ENCODE measurements at regions not wholly inside any gene's neighbourhood (a gene's known extent, or its start where the extent isn't known, plus 50 kb on each side); places are given as distances from the start of the nearest gene placed in this dataset.

- H3K4me1 ChIP-seq (ENCODE audit: control insufficient read depth in 1 of 2, insufficient read depth in 2 of 2, low read length in 2 of 2), result peaks cover 3 to 5% of the 10 kb centered on the region in 2 donors
- no peak overlapping the region for H3K4me3 ChIP-seq (ENCODE audit: low read length in 2 of 2)
- no peak overlapping the region for H3K27ac ChIP-seq (ENCODE audit: low read depth in 1 of 2, low read length in 2 of 2)
- ATAC-seq (ENCODE audit: low FRiP score), result no peak
- H3K9me3 ChIP-seq (ENCODE audit: control insufficient read depth, low read length), result no peaks in the 10 kb centered on the region
- 87 to 88% methylated on average over 1 of the region's 1 CpG for WGBS, 2 donors
- H3K27me3 ChIP-seq (ENCODE audit: control insufficient read depth in 1 of 2, insufficient read depth in 2 of 2, low read length in 1 of 2), result no peaks in the 10 kb centered on the region
- intact Hi-C loops (cut with DNase I), result no loop called here
- DNase-seq, result no peak
- H3K36me3 ChIP-seq (ENCODE audit: control insufficient read depth in 1 of 2, insufficient read depth in 2 of 2, low read length in 1 of 2), result no peaks in the 10 kb centered on the region
These were observed 144.2 kb upstream of the PCDH18 start for GRCh38 chr4:137676357-137676998.

GRCh38 chr4:137674066-137674465 is 141.8 kb upstream of the PCDH18 start:
- Histone ChIP-seq H3K27me3 (ENCODE audit: control insufficient read depth in 1 of 2, insufficient read depth in 2 of 2, low read length in 1 of 2) (no peaks in the 10 kb centered on the region), H3K27ac (ENCODE audit: low read depth in 1 of 2, low read length in 2 of 2) (no peak overlapping the region), H3K36me3 (ENCODE audit: control insufficient read depth in 1 of 2, insufficient read depth in 2 of 2, low read length in 1 of 2) (no peaks in the 10 kb centered on the region), H3K4me1 (ENCODE audit: control insufficient read depth in 1 of 2, insufficient read depth in 2 of 2, low read length in 2 of 2) (no peaks in the 10 kb centered on the region), H3K4me3 (ENCODE audit: low read length in 2 of 2) (no peak overlapping the region), H3K9me3 (ENCODE audit: control insufficient read depth, low read length) (no peaks in the 10 kb centered on the region)
- no peak for DNase-seq
- intact Hi-C loops (cut with DNase I), result no loop called here
- 91 to 96% methylated on average over 2 of the region's 2 CpGs for WGBS, 2 donors
- ATAC-seq (ENCODE audit: low FRiP score), result no peak

GRCh38 chr4:137668885-137669545 is 136.7 kb upstream of the PCDH18 start:
- intact Hi-C loops (cut with DNase I), result no loop called here
- no peak for ATAC-seq (ENCODE audit: low FRiP score)
- H3K27ac ChIP-seq (ENCODE audit: low read depth in 1 of 2, low read length in 2 of 2), result no peak overlapping the region
- H3K27me3 ChIP-seq (ENCODE audit: control insufficient read depth in 1 of 2, insufficient read depth in 2 of 2, low read length in 1 of 2), result no peaks in the 10 kb centered on the region
- no peak for DNase-seq
- no peaks in the 10 kb centered on the region for H3K9me3 ChIP-seq (ENCODE audit: control insufficient read depth, low read length)
- H3K36me3 ChIP-seq (ENCODE audit: control insufficient read depth in 1 of 2, insufficient read depth in 2 of 2, low read length in 1 of 2), result no peaks in the 10 kb centered on the region
- no peak overlapping the region for H3K4me3 ChIP-seq (ENCODE audit: low read length in 2 of 2)
- H3K4me1 ChIP-seq (ENCODE audit: control insufficient read depth in 1 of 2, insufficient read depth in 2 of 2, low read length in 2 of 2), result peaks cover under 1 to 1% of the 10 kb centered on the region in 2 donors

GRCh38 chr4:137664416-137664815 is 132.1 kb upstream of the PCDH18 start:
- H3K9me3 ChIP-seq (ENCODE audit: control insufficient read depth, low read length), result peaks cover 2% of the 10 kb centered on the region
- no peaks in the 10 kb centered on the region for H3K27me3 ChIP-seq (ENCODE audit: control insufficient read depth in 1 of 2, insufficient read depth in 2 of 2, low read length in 1 of 2)
- ATAC-seq (ENCODE audit: low FRiP score) (no peak), DNase-seq (no peak)
- WGBS, 2 donors, result 43 to 44% methylated on average over 2 of the region's 2 CpGs
- no peak overlapping the region for H3K4me3 ChIP-seq (ENCODE audit: low read length in 2 of 2)
- H3K36me3 ChIP-seq (ENCODE audit: control insufficient read depth in 1 of 2, insufficient read depth in 2 of 2, low read length in 1 of 2), result no peaks in the 10 kb centered on the region
- peak overlapping the region in 1 of 2 donors; percentile 67 for H3K27ac ChIP-seq (ENCODE audit: low read depth in 1 of 2, low read length in 2 of 2)
- intact Hi-C loops (cut with DNase I), result no loop called here
- H3K4me1 ChIP-seq (ENCODE audit: control insufficient read depth in 1 of 2, insufficient read depth in 2 of 2, low read length in 2 of 2), result peaks cover 3 to 5% of the 10 kb centered on the region in 2 donors

- Histone ChIP-seq H3K27ac (ENCODE audit: low read depth in 1 of 2, low read length in 2 of 2) (peak overlapping the region in 1 of 2 donors; percentile 67), H3K4me3 (ENCODE audit: low read length in 2 of 2) (no peak overlapping the region), H3K4me1 (ENCODE audit: control insufficient read depth in 1 of 2, insufficient read depth in 2 of 2, low read length in 2 of 2) (peaks cover 3 to 5% of the 10 kb centered on the region in 2 donors), H3K36me3 (ENCODE audit: control insufficient read depth in 1 of 2, insufficient read depth in 2 of 2, low read length in 1 of 2) (no peaks in the 10 kb centered on the region), H3K9me3 (ENCODE audit: control insufficient read depth, low read length) (peaks cover 2% of the 10 kb centered on the region), H3K27me3 (ENCODE audit: control insufficient read depth in 1 of 2, insufficient read depth in 2 of 2, low read length in 1 of 2) (no peaks in the 10 kb centered on the region)
- DNase-seq (no peak), ATAC-seq (ENCODE audit: low FRiP score) (no peak)
- 0 to 3% methylated on average over 1 of the region's 1 CpG for WGBS, 2 donors
- intact Hi-C loops (cut with DNase I), result no loop called here
These were observed 131.7 kb upstream of the PCDH18 start for GRCh38 chr4:137664046-137664387.

- Histone ChIP-seq H3K4me1 (ENCODE audit: control insufficient read depth in 1 of 2, insufficient read depth in 2 of 2, low read length in 2 of 2) (peaks cover 3 to 5% of the 10 kb centered on the region in 2 donors), H3K36me3 (ENCODE audit: control insufficient read depth in 1 of 2, insufficient read depth in 2 of 2, low read length in 1 of 2) (no peaks in the 10 kb centered on the region), H3K4me3 (ENCODE audit: low read length in 2 of 2) (no peak overlapping the region), H3K9me3 (ENCODE audit: control insufficient read depth, low read length) (peaks cover 2% of the 10 kb centered on the region), H3K27ac (ENCODE audit: low read depth in 1 of 2, low read length in 2 of 2) (no peak overlapping the region), H3K27me3 (ENCODE audit: control insufficient read depth in 1 of 2, insufficient read depth in 2 of 2, low read length in 1 of 2) (no peaks in the 10 kb centered on the region)
- ATAC-seq (ENCODE audit: low FRiP score) (no peak), DNase-seq (no peak)
- WGBS, 2 donors, result 59% methylated on average over 5 of the region's 5 CpGs
- intact Hi-C loops (cut with DNase I), result no loop called here
These were observed 131.2 kb upstream of the PCDH18 start for GRCh38 chr4:137663251-137664045.

GRCh38 chr4:137661693-137662092 is 129.4 kb upstream of the PCDH18 start:
- ATAC-seq (ENCODE audit: low FRiP score) (no peak), DNase-seq (no peak)
- intact Hi-C loops (cut with DNase I), result loop anchor here in 1 of 2 donors (2.0 kb wide), 1 partner anchor 77 kb away; no protein-coding TSS in a partner anchor
- Histone ChIP-seq H3K36me3 (ENCODE audit: control insufficient read depth in 1 of 2, insufficient read depth in 2 of 2, low read length in 1 of 2) (no peaks in the 10 kb centered on the region), H3K4me1 (ENCODE audit: control insufficient read depth in 1 of 2, insufficient read depth in 2 of 2, low read length in 2 of 2) (peaks cover 3 to 5% of the 10 kb centered on the region in 2 donors), H3K27ac (ENCODE audit: low read depth in 1 of 2, low read length in 2 of 2) (no peak overlapping the region), H3K27me3 (ENCODE audit: control insufficient read depth in 1 of 2, insufficient read depth in 2 of 2, low read length in 1 of 2) (no peaks in the 10 kb centered on the region), H3K9me3 (ENCODE audit: control insufficient read depth, low read length) (peaks cover 2% of the 10 kb centered on the region), H3K4me3 (ENCODE audit: low read length in 2 of 2) (no peak overlapping the region)
- 89 to 90% methylated on average over 2 of the region's 2 CpGs for WGBS, 2 donors

- DNase-seq, result no peak
- Histone ChIP-seq H3K27me3 (ENCODE audit: control insufficient read depth in 1 of 2, insufficient read depth in 2 of 2, low read length in 1 of 2) (no peaks in the 10 kb centered on the region), H3K36me3 (ENCODE audit: control insufficient read depth in 1 of 2, insufficient read depth in 2 of 2, low read length in 1 of 2) (no peaks in the 10 kb centered on the region), H3K27ac (ENCODE audit: low read depth in 1 of 2, low read length in 2 of 2) (peak overlapping the region in 1 of 2 donors; percentile 36), H3K4me3 (ENCODE audit: low read length in 2 of 2) (no peak overlapping the region), H3K4me1 (ENCODE audit: control insufficient read depth in 1 of 2, insufficient read depth in 2 of 2, low read length in 2 of 2) (peaks cover 3 to 5% of the 10 kb centered on the region in 2 donors), H3K9me3 (ENCODE audit: control insufficient read depth, low read length) (peaks cover 2% of the 10 kb centered on the region)
- 16 to 18% methylated on average over 4 of the region's 4 CpGs for WGBS, 2 donors
- intact Hi-C loops (cut with DNase I), result loop anchor here in 1 of 2 donors (2.0 kb wide), 1 partner anchor 75 kb away; no protein-coding TSS in a partner anchor
- ATAC-seq (ENCODE audit: low FRiP score), result no peak
These were observed 127.9 kb upstream of the PCDH18 start for GRCh38 chr4:137660211-137660610.
